Activated T-helper 17 cell treated with anti-CD3 and anti-CD28 coated beads, Interleukin-2, amount 50 U/mL, for 72 hours (primary cell): ENCODE measurements at regions not wholly inside any gene's neighbourhood (a gene's known extent, or its start where the extent isn't known, plus 50 kb on each side); places are given as distances from the start of the nearest gene placed in this dataset.

Source experiments
- ATAC-seq: fragments of 150-1000 bp; cut with Tn5 transposase; replicated peaks from 2 replicates; pipeline ENCODE4 v1.10.0; 2021; ENCODE audit warnings: mild to moderate bottlenecking, moderate library complexity
- H3K27ac Mint-ChIP-seq: one replicate; pipeline ENCODE4 v1.8.0; 2022; ENCODE audit warnings: mixed read lengths
- H3K27me3 Mint-ChIP-seq: one replicate; pipeline ENCODE4 v1.8.0; 2022; ENCODE audit warnings: mixed read lengths
- H3K36me3 Mint-ChIP-seq: one replicate; pipeline ENCODE4 v1.8.0; 2022; ENCODE audit warnings: low read depth, mild to moderate bottlenecking, mixed read lengths
- H3K4me1 Mint-ChIP-seq: one replicate; pipeline ENCODE4 v1.8.0; 2022; ENCODE audit warnings: mixed read lengths
- H3K4me3 Mint-ChIP-seq: one replicate; pipeline ENCODE4 v1.8.0; 2022; ENCODE audit warnings: mild to moderate bottlenecking, mixed read lengths
- H3K9me3 Mint-ChIP-seq: one replicate; pipeline ENCODE4 v1.8.0; 2022; ENCODE audit warnings: mixed read lengths

DNA sequence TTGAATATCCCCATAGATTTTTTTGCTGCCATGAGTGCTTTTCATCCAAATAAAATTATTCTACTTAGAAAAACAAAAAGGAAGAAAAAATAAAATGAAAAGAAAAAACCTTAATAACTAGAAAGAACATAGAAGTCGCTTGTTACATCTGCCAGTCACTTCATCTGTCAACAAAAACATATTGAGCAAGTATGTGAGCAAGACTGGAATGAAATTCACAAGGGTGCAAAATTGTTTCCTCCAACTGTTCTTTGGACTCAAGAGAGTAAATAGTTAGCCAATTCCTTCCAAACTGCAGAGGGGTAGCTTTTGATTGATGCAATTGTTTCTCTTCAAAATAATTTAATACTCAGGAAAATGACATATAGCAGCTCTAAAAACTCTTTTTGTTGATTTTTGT, 336.3 kb upstream of the CDH7 start:
- H3K27me3 Mint-ChIP-seq = no peaks in the 10 kb centered on the region
- H3K4me3 Mint-ChIP-seq = no peak overlapping the region
- H3K27ac Mint-ChIP-seq = no peak overlapping the region
- H3K9me3 Mint-ChIP-seq = peaks cover 4% of the 10 kb centered on the region
- H3K4me1 Mint-ChIP-seq = no peaks in the 10 kb centered on the region
- no peaks in the 10 kb centered on the region for H3K36me3 Mint-ChIP-seq
- ATAC-seq = no peak

DNA sequence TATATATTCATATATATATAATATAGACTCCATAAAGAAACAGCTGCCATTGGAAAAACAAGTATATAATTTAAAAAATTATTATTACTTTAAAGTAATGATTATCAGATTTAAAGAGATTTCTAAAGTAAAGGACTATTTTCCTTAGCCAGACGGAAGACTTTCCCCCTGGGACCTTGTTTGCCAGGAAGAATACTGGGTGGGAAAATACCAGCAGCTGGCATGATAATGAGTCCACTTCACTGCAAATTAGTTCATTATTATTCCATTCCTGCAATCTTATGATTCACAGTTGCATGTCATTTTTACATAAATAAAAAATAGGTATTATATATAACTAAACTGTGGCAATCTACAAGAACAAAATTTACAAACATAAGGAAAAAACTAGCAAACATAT, 339.8 kb upstream of the CDH7 start:
- Mint-ChIP-seq H3K4me1 (no peaks in the 10 kb centered on the region), H3K27ac (no peak overlapping the region), H3K9me3 (peaks cover 4% of the 10 kb centered on the region), H3K36me3 (no peaks in the 10 kb centered on the region), H3K27me3 (no peaks in the 10 kb centered on the region), H3K4me3 (no peak overlapping the region)
- no peak for ATAC-seq

DNA sequence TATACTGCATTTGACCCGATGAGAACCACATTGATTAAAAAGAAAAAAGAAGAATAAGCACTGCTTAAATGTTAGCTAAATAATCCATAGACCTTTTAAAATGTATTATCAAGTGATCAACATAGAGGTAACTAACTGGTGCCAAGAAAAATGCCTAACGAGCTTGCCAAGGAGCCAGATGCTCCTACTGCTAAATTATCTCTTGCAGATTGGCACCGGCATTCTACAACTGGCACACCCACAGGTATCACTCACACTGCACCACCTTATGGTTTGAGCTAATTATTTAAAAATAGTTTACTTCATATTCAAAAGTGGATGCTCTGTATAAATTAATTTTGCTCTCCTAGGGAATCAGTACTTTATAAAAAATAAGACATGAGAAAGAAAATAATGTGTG, 341.6 kb upstream of the CDH7 start:
- Mint-ChIP-seq H3K4me1 (no peaks in the 10 kb centered on the region), H3K9me3 (no peaks in the 10 kb centered on the region), H3K27ac (no peak overlapping the region), H3K36me3 (no peaks in the 10 kb centered on the region), H3K4me3 (no peak overlapping the region), H3K27me3 (no peaks in the 10 kb centered on the region)
- no peak for ATAC-seq

DNA sequence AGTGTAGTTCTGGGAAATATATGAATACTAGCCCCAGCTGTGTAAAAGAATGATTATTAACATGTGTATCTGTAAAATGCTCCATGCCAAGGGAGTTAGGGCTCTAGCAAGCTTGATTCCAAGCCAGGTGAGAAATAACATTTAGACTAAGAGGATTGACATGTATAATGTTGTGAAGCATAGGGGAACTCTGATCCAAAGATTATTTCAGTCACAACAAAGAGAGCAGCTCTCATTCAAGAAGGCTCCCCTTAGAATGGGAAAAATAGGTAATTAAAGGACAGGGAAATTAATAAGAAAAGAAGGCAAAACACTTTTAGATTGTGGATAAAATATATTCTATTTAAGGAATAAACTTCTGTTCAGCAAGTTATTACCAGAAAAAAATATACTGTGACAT, 347.3 kb upstream of the CDH7 start:
- Mint-ChIP-seq H3K27ac (no peak overlapping the region), H3K9me3 (no peaks in the 10 kb centered on the region), H3K27me3 (no peaks in the 10 kb centered on the region), H3K4me3 (no peak overlapping the region), H3K36me3 (no peaks in the 10 kb centered on the region), H3K4me1 (no peaks in the 10 kb centered on the region)
- ATAC-seq = no peak

- Mint-ChIP-seq H3K9me3 (peaks cover 6% of the 10 kb centered on the region), H3K4me1 (no peaks in the 10 kb centered on the region), H3K4me3 (no peak overlapping the region), H3K27me3 (no peaks in the 10 kb centered on the region), H3K27ac (no peak overlapping the region), H3K36me3 (no peaks in the 10 kb centered on the region)
- ATAC-seq = no peak
These were observed 351.7 kb upstream of the CDH7 start for GRCh38 chr18:65399091-65399490.

GRCh38 chr18:65398347-65399075, 352.3 kb upstream of the CDH7 start:
- no peaks in the 10 kb centered on the region for H3K27me3 Mint-ChIP-seq
- H3K36me3 Mint-ChIP-seq = no peaks in the 10 kb centered on the region
- ATAC-seq = no peak
- H3K9me3 Mint-ChIP-seq = peaks cover 7% of the 10 kb centered on the region
- H3K4me1 Mint-ChIP-seq = no peaks in the 10 kb centered on the region
- no peak overlapping the region for H3K4me3 Mint-ChIP-seq
- H3K27ac Mint-ChIP-seq = no peak overlapping the region

DNA sequence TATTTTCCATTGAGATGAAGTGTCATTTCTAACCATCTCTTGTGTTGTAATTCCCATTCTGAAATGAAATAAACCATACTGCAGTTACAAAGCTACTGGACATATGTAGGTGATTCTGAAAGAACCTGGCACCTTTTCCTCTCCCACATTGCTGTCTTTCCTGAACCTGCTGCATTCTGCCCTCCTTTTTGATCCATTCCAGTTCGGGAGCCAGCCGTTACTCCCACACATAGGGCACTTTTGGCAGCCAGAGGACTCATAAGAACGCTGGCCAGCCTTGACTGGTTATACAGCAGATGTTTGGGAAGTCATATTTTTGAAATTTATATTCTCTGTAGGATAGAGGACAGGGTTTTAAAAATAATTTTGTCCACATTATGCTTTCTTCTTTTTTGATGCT, 369.8 kb upstream of the CDH7 start:
- Mint-ChIP-seq H3K27me3 (no peaks in the 10 kb centered on the region), H3K4me1 (no peaks in the 10 kb centered on the region), H3K9me3 (peaks cover 20% of the 10 kb centered on the region), H3K4me3 (no peak overlapping the region), H3K36me3 (no peaks in the 10 kb centered on the region), H3K27ac (no peak overlapping the region)
- no peak for ATAC-seq

DNA sequence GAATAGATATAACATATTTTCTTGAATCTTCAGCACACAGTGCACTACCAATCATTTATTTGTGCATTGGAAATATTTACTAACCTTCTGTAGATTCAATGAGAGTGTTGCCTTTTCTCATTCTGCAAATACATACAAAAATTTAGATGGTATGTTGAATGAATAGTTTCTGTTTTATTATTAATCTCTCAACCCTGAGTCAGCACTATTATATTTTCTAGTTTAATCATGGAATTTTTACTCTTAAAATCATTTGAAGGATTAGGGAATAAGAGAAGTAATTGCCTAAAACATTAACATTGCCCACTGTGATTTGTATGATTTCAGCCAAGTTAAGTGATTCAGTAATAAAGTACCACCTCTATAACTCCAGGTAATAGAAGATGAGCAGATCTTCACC, 370.2 kb upstream of the CDH7 start:
- Mint-ChIP-seq H3K9me3 (peaks cover 17% of the 10 kb centered on the region), H3K27me3 (no peaks in the 10 kb centered on the region), H3K27ac (no peak overlapping the region), H3K36me3 (no peaks in the 10 kb centered on the region), H3K4me1 (no peaks in the 10 kb centered on the region), H3K4me3 (no peak overlapping the region)
- no peak for ATAC-seq

GRCh38 chr18:65372904-65373303, 377.9 kb upstream of the CDH7 start:
- no peaks in the 10 kb centered on the region for H3K36me3 Mint-ChIP-seq
- no peaks in the 10 kb centered on the region for H3K4me1 Mint-ChIP-seq
- no peak for ATAC-seq
- H3K27ac Mint-ChIP-seq = no peak overlapping the region
- no peaks in the 10 kb centered on the region for H3K27me3 Mint-ChIP-seq
- H3K4me3 Mint-ChIP-seq = no peak overlapping the region
- peaks cover 8% of the 10 kb centered on the region for H3K9me3 Mint-ChIP-seq

DNA sequence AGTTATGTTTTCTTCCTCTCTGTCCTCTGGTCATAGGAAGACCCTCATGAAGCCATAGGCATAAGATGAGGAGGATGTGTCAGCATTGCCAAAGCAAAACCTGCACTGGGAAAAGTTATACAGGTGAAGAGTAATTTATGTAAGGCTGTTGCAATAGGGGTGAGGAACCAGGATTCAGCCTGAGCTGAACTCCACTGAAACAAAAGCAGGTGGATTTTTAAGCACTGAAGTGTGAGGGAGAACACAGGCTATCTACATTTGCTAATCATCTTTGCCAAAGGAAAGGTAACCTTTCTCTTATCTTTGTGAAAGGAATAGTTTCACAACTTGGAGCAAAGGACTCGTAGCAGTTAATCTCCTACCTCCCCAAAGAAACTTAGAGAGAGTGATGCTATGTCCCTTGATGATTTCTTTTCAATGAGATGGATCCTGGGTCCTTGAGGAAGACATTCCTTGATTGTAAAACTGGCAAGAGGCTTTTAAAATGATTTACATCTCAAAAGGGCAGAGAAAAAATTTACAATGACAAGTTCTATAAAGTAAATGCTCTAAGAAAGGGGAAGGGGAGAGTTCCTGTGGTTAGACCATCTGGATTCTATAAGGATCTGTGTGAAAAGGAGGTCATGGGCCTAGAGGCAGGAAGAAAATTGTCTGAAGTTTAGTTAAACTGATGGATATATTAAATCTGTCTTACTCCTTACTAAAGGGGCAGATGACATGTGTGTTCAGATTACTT, 385.4 kb upstream of the CDH7 start:
- Mint-ChIP-seq H3K27me3 (no peaks in the 10 kb centered on the region), H3K4me3 (no peak overlapping the region), H3K9me3 (peaks cover 13% of the 10 kb centered on the region), H3K36me3 (no peaks in the 10 kb centered on the region), H3K27ac (no peak overlapping the region), H3K4me1 (no peaks in the 10 kb centered on the region)
- ATAC-seq = no peak

GRCh38 chr18:65363911-65364632, 386.7 kb upstream of the CDH7 start:
- H3K36me3 Mint-ChIP-seq = no peaks in the 10 kb centered on the region
- H3K9me3 Mint-ChIP-seq = peaks cover 13% of the 10 kb centered on the region
- no peaks in the 10 kb centered on the region for H3K27me3 Mint-ChIP-seq
- no peaks in the 10 kb centered on the region for H3K4me1 Mint-ChIP-seq
- H3K27ac Mint-ChIP-seq = no peak overlapping the region
- H3K4me3 Mint-ChIP-seq = no peak overlapping the region
- ATAC-seq = no peak

- Mint-ChIP-seq H3K9me3 (peaks cover 11% of the 10 kb centered on the region), H3K4me3 (no peak overlapping the region), H3K4me1 (no peaks in the 10 kb centered on the region), H3K27ac (no peak overlapping the region), H3K27me3 (no peaks in the 10 kb centered on the region), H3K36me3 (no peaks in the 10 kb centered on the region)
- no peak for ATAC-seq
These were observed 387.8 kb upstream of the CDH7 start for GRCh38 chr18:65363011-65363410.

- H3K4me3 Mint-ChIP-seq = no peak overlapping the region
- peaks cover 12% of the 10 kb centered on the region for H3K9me3 Mint-ChIP-seq
- no peak for ATAC-seq
- no peak overlapping the region for H3K27ac Mint-ChIP-seq
- no peaks in the 10 kb centered on the region for H3K4me1 Mint-ChIP-seq
- H3K36me3 Mint-ChIP-seq = no peaks in the 10 kb centered on the region
- H3K27me3 Mint-ChIP-seq = no peaks in the 10 kb centered on the region
These were observed 391.3 kb upstream of the CDH7 start for GRCh38 chr18:65359479-65359878.

DNA sequence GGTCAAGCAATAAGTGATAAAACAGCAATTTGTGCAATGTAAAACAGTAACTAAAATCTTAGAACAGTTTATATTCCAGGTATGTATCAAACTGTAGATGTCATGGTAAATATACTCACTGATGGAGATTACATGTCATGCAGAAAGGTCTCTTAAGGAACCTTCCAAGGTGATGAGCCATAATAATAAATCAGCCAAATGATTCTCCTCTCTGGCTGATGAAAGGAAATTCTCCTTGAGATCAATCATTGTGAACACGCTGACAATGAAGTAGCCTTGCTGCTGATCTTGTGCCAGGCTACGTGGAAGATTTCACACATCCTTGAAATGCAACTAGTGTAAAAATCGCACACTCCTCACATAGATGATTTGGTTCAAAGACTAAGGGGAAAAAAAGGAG, 392.5 kb upstream of the CDH7 start:
- no peak for ATAC-seq
- Mint-ChIP-seq H3K4me3 (no peak overlapping the region), H3K27ac (no peak overlapping the region), H3K4me1 (no peaks in the 10 kb centered on the region), H3K36me3 (no peaks in the 10 kb centered on the region), H3K9me3 (peaks cover 12% of the 10 kb centered on the region), H3K27me3 (no peaks in the 10 kb centered on the region)

DNA sequence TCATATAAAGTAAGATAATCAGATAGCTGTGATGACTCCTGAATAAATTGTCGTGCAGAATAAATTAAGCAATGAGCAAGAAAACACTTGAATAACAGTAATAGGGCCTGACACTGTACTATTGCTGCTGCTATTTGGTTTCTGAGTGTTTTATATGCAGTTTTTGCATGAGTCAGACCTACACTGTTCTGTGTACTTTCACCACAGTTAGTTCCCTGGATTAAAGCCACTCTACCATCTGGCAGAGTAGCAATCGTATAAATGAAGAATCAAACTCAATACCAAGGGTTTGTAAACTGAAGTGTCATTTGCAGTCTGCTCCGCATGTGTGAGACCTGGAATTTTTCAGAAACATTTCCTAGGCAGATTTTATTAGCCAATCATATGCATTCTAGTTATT, 398.6 kb upstream of the CDH7 start:
- Mint-ChIP-seq H3K36me3 (no peaks in the 10 kb centered on the region), H3K4me1 (no peaks in the 10 kb centered on the region), H3K27me3 (no peaks in the 10 kb centered on the region), H3K9me3 (peaks cover 7% of the 10 kb centered on the region), H3K4me3 (no peak overlapping the region), H3K27ac (no peak overlapping the region)
- no peak for ATAC-seq
